ENCODE measurements at regions not wholly inside any gene's neighbourhood (a gene's known extent, or its start where the extent isn't known, plus 50 kb on each side); places are given as distances from the start of the nearest gene placed in this dataset.
A peak's percentile ranks its signal among the peaks of the same experiment; 100 is the strongest.

- Histone ChIP-seq H3K9ac (ENCODE audit: low read depth in 1 of 3, low read length in 3 of 3) (no peak overlapping the region), H3K27ac (ENCODE audit: low read depth, low read length) (no peak overlapping the region), H3K4me3 (ENCODE audit: low read length in 3 of 3) (no peak overlapping the region), H3K36me3 (ENCODE audit: control insufficient read depth in 3 of 3, insufficient read depth in 3 of 3, low read length in 3 of 3) (no peaks in the 10 kb centered on the region), H3K4me1 (ENCODE audit: control insufficient read depth in 3 of 3, insufficient read depth in 3 of 3, low read length in 3 of 3) (no peaks in the 10 kb centered on the region), H3K27me3 (ENCODE audit: control insufficient read depth in 3 of 3, insufficient read depth in 3 of 3, low read length in 3 of 3) (peaks cover 0 to 2% (median 0%) of the 10 kb centered on the region in 3 donors), H3K9me3 (ENCODE audit: control insufficient read depth in 3 of 3, low read length in 3 of 3) (no peaks in the 10 kb centered on the region)
Observed at GRCh38 chr6:110033101-110033500, 55.0 kb downstream of the GPR6 start.

- no peak overlapping the region for H3K27ac ChIP-seq (ENCODE audit: low read depth, low read length)
- no peaks in the 10 kb centered on the region for H3K9me3 ChIP-seq (ENCODE audit: control insufficient read depth in 3 of 3, low read length in 3 of 3)
- H3K4me3 ChIP-seq (ENCODE audit: low read length in 3 of 3): no peak overlapping the region
- H3K27me3 ChIP-seq (ENCODE audit: control insufficient read depth in 3 of 3, insufficient read depth in 3 of 3, low read length in 3 of 3): peaks cover 0 to 2% (median 0%) of the 10 kb centered on the region in 3 donors
- H3K36me3 ChIP-seq (ENCODE audit: control insufficient read depth in 3 of 3, insufficient read depth in 3 of 3, low read length in 3 of 3): no peaks in the 10 kb centered on the region
- no peaks in the 10 kb centered on the region for H3K4me1 ChIP-seq (ENCODE audit: control insufficient read depth in 3 of 3, insufficient read depth in 3 of 3, low read length in 3 of 3)
- no peak overlapping the region for H3K9ac ChIP-seq (ENCODE audit: low read depth in 1 of 3, low read length in 3 of 3)
Observed at GRCh38 chr6:110033749-110034666, 55.9 kb downstream of the GPR6 start.

- no peak overlapping the region for H3K4me3 ChIP-seq (ENCODE audit: low read length in 3 of 3)
- H3K27me3 ChIP-seq (ENCODE audit: control insufficient read depth in 3 of 3, insufficient read depth in 3 of 3, low read length in 3 of 3): peaks cover 0 to 2% (median 0%) of the 10 kb centered on the region in 3 donors
- H3K9me3 ChIP-seq (ENCODE audit: control insufficient read depth in 3 of 3, low read length in 3 of 3): no peaks in the 10 kb centered on the region
- no peak overlapping the region for H3K9ac ChIP-seq (ENCODE audit: low read depth in 1 of 3, low read length in 3 of 3)
- H3K4me1 ChIP-seq (ENCODE audit: control insufficient read depth in 3 of 3, insufficient read depth in 3 of 3, low read length in 3 of 3): no peaks in the 10 kb centered on the region
- H3K36me3 ChIP-seq (ENCODE audit: control insufficient read depth in 3 of 3, insufficient read depth in 3 of 3, low read length in 3 of 3): no peaks in the 10 kb centered on the region
- no peak overlapping the region for H3K27ac ChIP-seq (ENCODE audit: low read depth, low read length)
Observed at GRCh38 chr6:110034667-110035036, 56.5 kb downstream of the GPR6 start.

- Histone ChIP-seq H3K4me1 (ENCODE audit: control insufficient read depth in 3 of 3, insufficient read depth in 3 of 3, low read length in 3 of 3) (no peaks in the 10 kb centered on the region), H3K9ac (ENCODE audit: low read depth in 1 of 3, low read length in 3 of 3) (no peak overlapping the region), H3K27ac (ENCODE audit: low read depth, low read length) (no peak overlapping the region), H3K4me3 (ENCODE audit: low read length in 3 of 3) (no peak overlapping the region), H3K36me3 (ENCODE audit: control insufficient read depth in 3 of 3, insufficient read depth in 3 of 3, low read length in 3 of 3) (no peaks in the 10 kb centered on the region), H3K27me3 (ENCODE audit: control insufficient read depth in 3 of 3, insufficient read depth in 3 of 3, low read length in 3 of 3) (peaks cover 0 to 2% (median 0%) of the 10 kb centered on the region in 3 donors), H3K9me3 (ENCODE audit: control insufficient read depth in 3 of 3, low read length in 3 of 3) (no peaks in the 10 kb centered on the region)
Observed at GRCh38 chr6:110035321-110035720, 57.2 kb downstream of the GPR6 start.

GRCh38 chr6:110036408-110037302 lies 58.5 kb downstream of the GPR6 start:
- H3K9me3 ChIP-seq (ENCODE audit: control insufficient read depth in 3 of 3, low read length in 3 of 3): no peaks in the 10 kb centered on the region
- H3K4me3 ChIP-seq (ENCODE audit: low read length in 3 of 3): no peak overlapping the region
- no peak overlapping the region for H3K27ac ChIP-seq (ENCODE audit: low read depth, low read length)
- H3K27me3 ChIP-seq (ENCODE audit: control insufficient read depth in 3 of 3, insufficient read depth in 3 of 3, low read length in 3 of 3): peaks cover 0 to 2% (median 0%) of the 10 kb centered on the region in 3 donors
- no peak overlapping the region for H3K9ac ChIP-seq (ENCODE audit: low read depth in 1 of 3, low read length in 3 of 3)
- no peaks in the 10 kb centered on the region for H3K4me1 ChIP-seq (ENCODE audit: control insufficient read depth in 3 of 3, insufficient read depth in 3 of 3, low read length in 3 of 3)
- no peaks in the 10 kb centered on the region for H3K36me3 ChIP-seq (ENCODE audit: control insufficient read depth in 3 of 3, insufficient read depth in 3 of 3, low read length in 3 of 3)

GRCh38 chr6:110037726-110038295 lies 59.7 kb downstream of the GPR6 start:
- Histone ChIP-seq H3K9ac (ENCODE audit: low read depth in 1 of 3, low read length in 3 of 3) (no peak overlapping the region), H3K27me3 (ENCODE audit: control insufficient read depth in 3 of 3, insufficient read depth in 3 of 3, low read length in 3 of 3) (peaks cover 0 to 2% (median 0%) of the 10 kb centered on the region in 3 donors), H3K9me3 (ENCODE audit: control insufficient read depth in 3 of 3, low read length in 3 of 3) (no peaks in the 10 kb centered on the region), H3K27ac (ENCODE audit: low read depth, low read length) (no peak overlapping the region), H3K4me1 (ENCODE audit: control insufficient read depth in 3 of 3, insufficient read depth in 3 of 3, low read length in 3 of 3) (no peaks in the 10 kb centered on the region), H3K36me3 (ENCODE audit: control insufficient read depth in 3 of 3, insufficient read depth in 3 of 3, low read length in 3 of 3) (no peaks in the 10 kb centered on the region), H3K4me3 (ENCODE audit: low read length in 3 of 3) (no peak overlapping the region)

GRCh38 chr6:110039364-110039980 lies 61.4 kb downstream of the GPR6 start:
- peak overlapping the region in 1 of 3 donors; percentile 49 for H3K4me3 ChIP-seq (ENCODE audit: low read length in 3 of 3)

GRCh38 chr6:110039981-110040383 lies 61.9 kb downstream of the GPR6 start:
- Histone ChIP-seq H3K27ac (ENCODE audit: low read depth, low read length) (no peak overlapping the region), H3K9ac (ENCODE audit: low read depth in 1 of 3, low read length in 3 of 3) (peak overlapping the region in 1 of 3 donors; percentile 40), H3K36me3 (ENCODE audit: control insufficient read depth in 3 of 3, insufficient read depth in 3 of 3, low read length in 3 of 3) (no peaks in the 10 kb centered on the region), H3K9me3 (ENCODE audit: control insufficient read depth in 3 of 3, low read length in 3 of 3) (no peaks in the 10 kb centered on the region), H3K4me1 (ENCODE audit: control insufficient read depth in 3 of 3, insufficient read depth in 3 of 3, low read length in 3 of 3) (no peaks in the 10 kb centered on the region), H3K4me3 (ENCODE audit: low read length in 3 of 3) (peak overlapping the region in 1 of 3 donors; percentile 49), H3K27me3 (ENCODE audit: control insufficient read depth in 3 of 3, insufficient read depth in 3 of 3, low read length in 3 of 3) (peaks cover 0 to 2% (median 0%) of the 10 kb centered on the region in 3 donors)

More at GRCh38 chr6:110039364-110039980, 61.4 kb downstream of the GPR6 start:
- Histone ChIP-seq H3K4me1 (ENCODE audit: control insufficient read depth in 3 of 3, insufficient read depth in 3 of 3, low read length in 3 of 3) (no peaks in the 10 kb centered on the region), H3K27me3 (ENCODE audit: control insufficient read depth in 3 of 3, insufficient read depth in 3 of 3, low read length in 3 of 3) (peaks cover 0 to 2% (median 0%) of the 10 kb centered on the region in 3 donors), H3K27ac (ENCODE audit: low read depth, low read length) (no peak overlapping the region), H3K36me3 (ENCODE audit: control insufficient read depth in 3 of 3, insufficient read depth in 3 of 3, low read length in 3 of 3) (no peaks in the 10 kb centered on the region), H3K9me3 (ENCODE audit: control insufficient read depth in 3 of 3, low read length in 3 of 3) (no peaks in the 10 kb centered on the region), H3K9ac (ENCODE audit: low read depth in 1 of 3, low read length in 3 of 3) (no peak overlapping the region)

- no peak overlapping the region for H3K4me3 ChIP-seq (ENCODE audit: low read length in 3 of 3)
- H3K27me3 ChIP-seq (ENCODE audit: control insufficient read depth in 3 of 3, insufficient read depth in 3 of 3, low read length in 3 of 3): no peaks in the 10 kb centered on the region
- H3K4me1 ChIP-seq (ENCODE audit: control insufficient read depth in 3 of 3, insufficient read depth in 3 of 3, low read length in 3 of 3): no peaks in the 10 kb centered on the region
- no peaks in the 10 kb centered on the region for H3K36me3 ChIP-seq (ENCODE audit: control insufficient read depth in 3 of 3, insufficient read depth in 3 of 3, low read length in 3 of 3)
- no peak overlapping the region for H3K9ac ChIP-seq (ENCODE audit: low read depth in 1 of 3, low read length in 3 of 3)
- no peak overlapping the region for H3K27ac ChIP-seq (ENCODE audit: low read depth, low read length)
- no peaks in the 10 kb centered on the region for H3K9me3 ChIP-seq (ENCODE audit: control insufficient read depth in 3 of 3, low read length in 3 of 3)
Observed at GRCh38 chr6:110040716-110041115, 62.6 kb downstream of the GPR6 start.

Measured in skeletal muscle tissue (tissue), 3 donors.